Parathyroid adenoma (tissue), 2 donors: ENCODE measurements at regions not wholly inside any gene's neighbourhood (a gene's known extent, or its start where the extent isn't known, plus 50 kb on each side); places are given as distances from the start of the nearest gene placed in this dataset.

Experiments
- H2AFZ ChIP-seq: fragments of 300-600 bp; sonication (generic); one replicate; pipeline ENCODE4 v1.7.0; 2017; ENCODE audit warnings: antibody characterized with exemption, mild to moderate bottlenecking
- H3K27ac ChIP-seq: fragments of 300-600 bp; sonication (generic); one replicate; pipeline ENCODE4 v1.7.0; 2017
- H3K27me3 ChIP-seq: fragments of 300-600 bp; sonication (generic); one replicate; pipeline ENCODE4 v1.7.0; 2017; ENCODE audit warnings: low read length; ENCODE audit not compliant: control insufficient read depth, insufficient read depth
- H3K36me3 ChIP-seq: fragments of 300-600 bp; sonication (generic); one replicate; pipeline ENCODE4 v1.7.0; 2017; ENCODE audit warnings: low read length; ENCODE audit not compliant: control insufficient read depth, insufficient read depth
- H3K4me1 ChIP-seq: fragments of 300-600 bp; sonication (generic); one replicate; pipeline ENCODE4 v1.7.0; 2017; ENCODE audit warnings: control low read depth
- H3K4me2 ChIP-seq: fragments of 300-600 bp; sonication (generic); one replicate; pipeline ENCODE4 v1.7.0; 2017; ENCODE audit warnings: low read length
- H3K4me3 ChIP-seq: fragments of 300-600 bp; sonication (generic); one replicate; pipeline ENCODE4 v1.7.0; 2017; ENCODE audit warnings: low read depth, low read length
- H3K79me2 ChIP-seq: fragments of 300-600 bp; sonication (generic); one replicate; pipeline ENCODE4 v1.7.0; 2017; ENCODE audit warnings: control low read depth
- H3K9ac ChIP-seq: fragments of 300-600 bp; sonication (generic); one replicate; pipeline ENCODE4 v1.7.0; 2017; ENCODE audit warnings: mild to moderate bottlenecking
- H3K9me3 ChIP-seq: fragments of 300-600 bp; sonication (generic); one replicate; pipeline ENCODE4 v1.7.0; 2017; ENCODE audit warnings: low read length; ENCODE audit not compliant: control insufficient read depth
- TF ChIP-seq, protein P1 (sequence below): fragments of 300-600 bp; sonication (generic); IDR thresholded peaks from one replicate; pipeline ENCODE4 v1.7.0; 2017; ENCODE audit warnings: antibody characterized with exemption, mild to moderate bottlenecking
- donor health status: primary hyperparathyroidism.

GRCh38 chr20:59416916-59417315, 116.5 kb downstream of the EDN3 start:
- H3K4me1 ChIP-seq = no peaks in the 10 kb centered on the region
- no peaks in the 10 kb centered on the region for H3K9me3 ChIP-seq
- H3K9ac ChIP-seq = no peak overlapping the region
- TF ChIP-seq, protein P1, sequence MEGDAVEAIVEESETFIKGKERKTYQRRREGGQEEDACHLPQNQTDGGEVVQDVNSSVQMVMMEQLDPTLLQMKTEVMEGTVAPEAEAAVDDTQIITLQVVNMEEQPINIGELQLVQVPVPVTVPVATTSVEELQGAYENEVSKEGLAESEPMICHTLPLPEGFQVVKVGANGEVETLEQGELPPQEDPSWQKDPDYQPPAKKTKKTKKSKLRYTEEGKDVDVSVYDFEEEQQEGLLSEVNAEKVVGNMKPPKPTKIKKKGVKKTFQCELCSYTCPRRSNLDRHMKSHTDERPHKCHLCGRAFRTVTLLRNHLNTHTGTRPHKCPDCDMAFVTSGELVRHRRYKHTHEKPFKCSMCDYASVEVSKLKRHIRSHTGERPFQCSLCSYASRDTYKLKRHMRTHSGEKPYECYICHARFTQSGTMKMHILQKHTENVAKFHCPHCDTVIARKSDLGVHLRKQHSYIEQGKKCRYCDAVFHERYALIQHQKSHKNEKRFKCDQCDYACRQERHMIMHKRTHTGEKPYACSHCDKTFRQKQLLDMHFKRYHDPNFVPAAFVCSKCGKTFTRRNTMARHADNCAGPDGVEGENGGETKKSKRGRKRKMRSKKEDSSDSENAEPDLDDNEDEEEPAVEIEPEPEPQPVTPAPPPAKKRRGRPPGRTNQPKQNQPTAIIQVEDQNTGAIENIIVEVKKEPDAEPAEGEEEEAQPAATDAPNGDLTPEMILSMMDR = no peak
- no peak overlapping the region for H3K4me3 ChIP-seq
- no peaks in the 10 kb centered on the region for H3K79me2 ChIP-seq
- no peak overlapping the region for H2AFZ ChIP-seq
- no peaks in the 10 kb centered on the region for H3K36me3 ChIP-seq
- H3K27ac ChIP-seq = no peak overlapping the region
- H3K4me2 ChIP-seq = no peak overlapping the region
- H3K27me3 ChIP-seq = no peaks in the 10 kb centered on the region

DNA sequence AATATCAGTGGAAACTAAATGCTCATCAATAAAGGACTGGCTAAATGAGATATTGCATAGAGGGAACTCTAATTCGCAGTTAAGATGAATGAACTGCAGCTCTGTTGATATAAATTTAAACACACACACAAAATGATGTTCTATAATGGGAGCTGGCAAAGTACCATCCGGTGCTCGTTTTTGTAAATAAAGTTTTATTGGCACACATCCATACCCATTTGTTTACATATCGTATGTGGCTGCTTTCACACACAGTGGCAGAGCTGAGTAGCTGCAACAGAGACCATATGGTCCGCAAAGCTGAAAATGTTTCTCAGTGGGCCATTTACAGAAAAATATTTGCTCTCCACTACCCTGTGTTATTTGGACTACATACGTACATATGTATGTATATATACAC, 120.7 kb downstream of the EDN3 start:
- Histone ChIP-seq H3K9me3 (no peaks in the 10 kb centered on the region), H3K9ac (no peak overlapping the region), H3K4me1 (no peaks in the 10 kb centered on the region), H3K79me2 (no peaks in the 10 kb centered on the region), H2AFZ (no peak overlapping the region), H3K27me3 (no peaks in the 10 kb centered on the region), H3K27ac (no peak overlapping the region), H3K36me3 (no peaks in the 10 kb centered on the region), H3K4me2 (no peak overlapping the region), H3K4me3 (no peak overlapping the region)
- TF ChIP-seq, protein P1 = no peak

GRCh38 chr20:59421920-59422637, 121.7 kb downstream of the EDN3 start:
- no peaks in the 10 kb centered on the region for H3K27me3 ChIP-seq
- no peaks in the 10 kb centered on the region for H3K79me2 ChIP-seq
- no peaks in the 10 kb centered on the region for H3K9me3 ChIP-seq
- H3K9ac ChIP-seq = no peak overlapping the region
- no peak overlapping the region for H2AFZ ChIP-seq
- no peaks in the 10 kb centered on the region for H3K36me3 ChIP-seq
- no peak overlapping the region for H3K4me2 ChIP-seq
- TF ChIP-seq, protein P1 = no peak
- no peak overlapping the region for H3K27ac ChIP-seq
- H3K4me1 ChIP-seq = no peaks in the 10 kb centered on the region
- no peak overlapping the region for H3K4me3 ChIP-seq

DNA sequence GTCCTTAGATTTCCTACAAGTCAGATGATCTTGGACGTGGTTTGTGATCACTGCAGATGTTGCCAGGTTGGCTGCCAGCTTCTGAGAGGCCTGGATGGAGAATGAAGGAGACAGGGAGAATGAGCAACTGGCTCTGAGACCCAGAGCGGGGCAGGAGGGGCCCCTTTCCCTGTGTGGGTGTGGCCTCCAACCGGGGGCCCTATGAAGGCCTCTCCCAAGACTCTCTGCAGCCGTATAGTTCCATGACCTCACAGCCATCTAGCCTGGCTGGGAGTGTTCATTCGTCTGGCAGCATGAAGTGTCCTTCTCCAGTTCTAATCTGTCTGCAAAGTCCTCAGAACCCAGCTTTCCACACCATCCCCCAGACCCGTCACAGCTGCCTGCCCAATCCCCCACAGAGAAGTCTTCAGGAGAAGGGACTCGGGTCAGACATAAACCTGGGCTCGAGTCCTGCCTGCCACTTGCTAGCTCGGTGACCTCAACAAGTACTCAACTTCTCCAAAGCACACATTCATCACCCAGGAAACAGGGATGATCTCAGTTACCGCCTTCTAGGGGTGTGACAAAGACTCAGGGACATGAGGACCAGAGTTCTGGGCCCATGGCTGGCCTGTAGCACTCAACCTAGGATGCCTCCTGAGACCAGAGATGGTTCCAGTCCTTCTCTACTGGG, 122.6 kb downstream of the EDN3 start:
- Histone ChIP-seq H3K4me3 (no peak overlapping the region), H3K36me3 (no peaks in the 10 kb centered on the region), H3K4me1 (no peaks in the 10 kb centered on the region), H3K4me2 (no peak overlapping the region), H3K27me3 (no peaks in the 10 kb centered on the region), H3K9ac (no peak overlapping the region), H2AFZ (no peak overlapping the region), H3K27ac (no peak overlapping the region), H3K9me3 (no peaks in the 10 kb centered on the region), H3K79me2 (no peaks in the 10 kb centered on the region)
- TF ChIP-seq, protein P1 = no peak
